HG03060 (cell line): ENCODE measurements at regions not wholly inside any gene's neighbourhood (a gene's known extent, or its start where the extent isn't known, plus 50 kb on each side); places are given as distances from the start of the nearest gene placed in this dataset.
A peak's percentile ranks its signal among the peaks of the same experiment; 100 is the strongest.

ENCODE experiments used
- ATAC-seq: cut with Tn5 transposase; IDR thresholded peaks from one replicate; pipeline ENCODE4 v1.9.1; 2021; ENCODE audit warnings: low read depth, moderate number of reproducible peaks; ENCODE audit not compliant: unreplicated experiment

- no peak for ATAC-seq
Observed at GRCh38 chr13:62321895-62322294, 906.2 kb upstream of the PCDH20 start.

GRCh38 chr13:62321139-62321538 lies 905.5 kb upstream of the PCDH20 start:
- ATAC-seq: no peak

GRCh38 chr13:62320129-62321108 lies 904.8 kb upstream of the PCDH20 start:
- ATAC-seq: peak; percentile 72

- ATAC-seq: no peak
Observed at GRCh38 chr13:62309904-62310303, 894.3 kb upstream of the PCDH20 start.

- peak; percentile 88 for ATAC-seq
Observed at GRCh38 chr13:62305756-62306155, 890.1 kb upstream of the PCDH20 start.

GRCh38 chr13:62302341-62302740 lies 886.7 kb upstream of the PCDH20 start:
- ATAC-seq: no peak

- ATAC-seq: no peak
Observed at GRCh38 chr13:62299988-62300387, 884.3 kb upstream of the PCDH20 start.

- ATAC-seq: no peak
Observed at GRCh38 chr13:62296812-62297211, 881.2 kb upstream of the PCDH20 start.

GRCh38 chr13:62294244-62294643 lies 878.6 kb upstream of the PCDH20 start:
- no peak for ATAC-seq

GRCh38 chr13:62292714-62293480 lies 877.2 kb upstream of the PCDH20 start:
- no peak for ATAC-seq

GRCh38 chr13:62290542-62290941 lies 874.9 kb upstream of the PCDH20 start:
- ATAC-seq: no peak

- ATAC-seq: no peak
Observed at GRCh38 chr13:62287764-62288163, 872.1 kb upstream of the PCDH20 start.

GRCh38 chr13:62280590-62280989 lies 864.9 kb upstream of the PCDH20 start:
- peak; percentile 38 for ATAC-seq

GRCh38 chr13:62278271-62278670 lies 862.6 kb upstream of the PCDH20 start:
- no peak for ATAC-seq

- ATAC-seq: no peak
Observed at GRCh38 chr13:62251734-62252133, 836.1 kb upstream of the PCDH20 start.

GRCh38 chr13:62250501-62251201 lies 835.0 kb upstream of the PCDH20 start:
- no peak for ATAC-seq

- no peak for ATAC-seq
Observed at GRCh38 chr13:62246581-62246980, 830.9 kb upstream of the PCDH20 start.

GRCh38 chr13:62243106-62243505 lies 827.5 kb upstream of the PCDH20 start:
- ATAC-seq: no peak

- no peak for ATAC-seq
Observed at GRCh38 chr13:62234780-62235440, 819.3 kb upstream of the PCDH20 start.

GRCh38 chr13:62210951-62211350 lies 795.3 kb upstream of the PCDH20 start:
- no peak for ATAC-seq
